Activated CD4-positive, alpha-beta T cell treated with anti-CD3 and anti-CD28 coated beads, Interleukin-2, amount 50 U/mL, for 16 hours (primary cell): ENCODE measurements at regions not wholly inside any gene's neighbourhood (a gene's known extent, or its start where the extent isn't known, plus 50 kb on each side); places are given as distances from the start of the nearest gene placed in this dataset.

ENCODE experiments used
- DNase-seq: peaks from one replicate; pipeline ENCODE4 v3.0.0-alpha.2; 2020

DNA sequence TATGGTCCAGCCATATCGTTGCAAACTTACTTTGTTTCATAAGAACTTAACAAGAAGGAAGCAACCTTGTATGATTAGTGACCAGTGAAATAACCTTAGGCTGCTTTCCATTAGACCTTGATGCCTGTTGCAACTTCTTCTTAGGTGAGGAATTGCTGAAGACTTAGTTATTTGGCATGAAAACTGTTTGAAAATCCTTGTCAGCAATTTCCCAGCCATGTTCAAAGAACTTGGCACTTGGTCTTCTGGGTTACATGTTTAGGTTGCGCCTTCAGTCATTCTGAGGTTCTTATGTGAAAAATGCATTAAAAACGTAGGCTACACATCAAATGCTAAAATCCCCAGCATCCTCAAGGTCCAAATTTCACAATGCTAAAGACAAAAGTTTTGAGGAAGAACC is 232.0 kb upstream of the CEP162 start:
- DNase-seq, result no peak

DNA sequence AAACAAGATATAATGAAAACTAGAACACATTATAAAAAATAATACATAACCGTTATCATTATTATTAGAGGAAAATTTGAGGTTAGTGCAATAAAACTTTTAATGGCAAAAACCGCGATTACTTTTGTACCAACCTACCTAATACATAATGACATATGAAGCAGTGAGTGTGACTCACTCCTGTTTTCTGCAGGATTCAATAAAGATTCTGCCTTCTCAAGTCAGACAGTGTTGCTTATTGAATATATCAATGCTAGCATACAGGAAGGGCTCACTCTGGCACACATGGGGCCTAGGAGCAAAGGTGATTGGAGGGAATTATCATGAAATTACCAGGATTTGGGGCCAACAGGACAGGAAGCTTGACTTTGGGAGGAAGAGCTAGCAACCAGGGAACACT is 230.8 kb upstream of the CEP162 start:
- DNase-seq, result no peak

DNA sequence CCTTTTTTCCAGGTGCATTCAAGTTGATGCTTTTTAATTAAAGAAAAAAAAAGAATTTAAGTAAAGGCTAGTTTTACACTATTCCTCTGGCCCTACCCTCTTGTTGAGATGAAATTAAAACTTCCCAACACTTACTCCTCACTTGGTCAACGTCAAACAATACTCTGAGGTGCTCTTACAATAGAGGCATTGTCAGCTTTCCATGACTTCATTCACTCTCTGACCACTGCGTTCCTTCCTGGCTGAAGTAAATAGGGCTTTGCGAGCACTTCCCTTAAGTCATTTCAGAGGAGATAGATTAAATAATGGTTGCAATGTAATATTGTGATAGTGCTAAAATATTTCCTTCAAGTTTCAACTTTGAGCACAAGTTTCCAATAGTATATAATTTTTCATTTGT is 229.8 kb upstream of the CEP162 start:
- no peak for DNase-seq

DNA sequence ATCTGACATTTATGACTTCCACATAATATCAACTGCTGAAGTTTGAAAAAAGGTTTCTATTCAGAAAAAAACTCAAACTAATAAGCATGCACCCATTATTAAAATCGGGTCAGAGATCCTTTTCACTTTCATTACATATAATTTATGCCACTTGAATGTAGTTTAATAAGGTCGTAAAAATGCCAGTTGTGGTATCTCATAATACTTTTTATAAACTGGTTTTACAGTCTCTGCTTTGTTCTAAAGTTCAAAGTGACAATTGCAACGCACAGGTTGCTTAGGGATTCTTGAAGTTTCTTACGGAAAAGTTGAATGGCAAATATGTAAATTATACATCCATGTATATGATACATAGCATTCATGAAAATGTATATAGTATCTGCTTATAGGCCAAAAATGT is 229.4 kb upstream of the CEP162 start:
- DNase-seq, result no peak

DNA sequence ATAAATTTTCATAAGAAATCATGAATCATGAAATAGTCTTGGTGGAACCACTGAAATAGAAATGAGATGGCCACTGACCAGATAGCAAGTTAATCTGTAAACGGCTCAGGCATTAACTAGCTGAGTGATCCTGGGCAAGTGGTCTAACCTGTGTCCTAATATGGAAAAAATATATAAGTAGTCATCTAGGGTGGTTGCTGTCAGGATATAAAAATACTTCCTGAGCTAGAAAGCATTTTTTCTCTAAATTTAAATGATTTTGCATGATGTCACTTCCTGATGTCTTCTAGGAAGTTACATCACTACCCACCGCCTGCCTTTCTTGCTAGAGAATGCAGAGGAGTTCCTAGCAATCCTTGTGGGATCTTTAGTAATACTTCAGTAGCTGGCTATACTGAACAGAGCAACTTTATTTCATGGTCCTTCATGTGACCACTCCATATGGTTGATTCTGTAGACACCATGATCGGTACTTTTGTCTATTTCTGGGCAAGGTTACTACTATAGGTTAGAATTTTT is 228.1 kb upstream of the CEP162 start:
- DNase-seq, result no peak

DNA sequence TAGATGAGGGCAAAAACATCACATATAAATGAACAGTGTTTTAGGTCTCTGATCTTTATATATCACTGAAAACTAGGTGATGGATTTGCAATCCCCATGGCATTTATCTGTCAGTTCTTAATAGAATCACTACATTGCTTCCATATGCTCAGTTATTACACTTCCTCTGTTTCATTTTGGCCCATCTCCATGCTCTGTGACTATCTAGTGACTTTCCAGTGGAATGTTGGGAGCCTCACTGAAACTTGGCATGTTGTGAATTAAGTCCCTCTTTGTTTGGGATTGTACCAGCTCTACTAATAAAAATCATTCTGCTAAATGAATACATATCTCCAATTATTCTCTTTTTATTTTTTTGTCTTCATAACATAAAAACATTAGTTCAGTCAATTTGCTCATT is 226.1 kb upstream of the CEP162 start:
- no peak for DNase-seq

DNA sequence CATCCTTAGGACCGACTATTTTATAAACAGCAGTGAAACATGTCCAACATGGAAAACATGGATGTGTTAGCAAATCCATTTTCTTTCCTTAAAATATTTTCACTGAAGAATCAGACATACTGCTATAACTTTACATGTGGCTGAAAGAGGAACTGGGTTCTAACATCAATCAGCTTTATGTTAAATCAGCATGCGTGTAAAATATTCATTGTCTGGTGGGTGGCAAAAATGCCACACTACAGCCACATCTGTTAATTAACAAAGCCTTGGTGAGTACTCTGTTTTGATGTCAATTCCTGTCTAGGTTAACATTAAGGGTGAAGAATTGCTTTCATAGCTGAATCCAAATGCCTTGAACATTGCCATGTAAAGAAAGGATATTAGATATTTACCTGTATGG is 222.6 kb upstream of the CEP162 start:
- no peak for DNase-seq

DNA sequence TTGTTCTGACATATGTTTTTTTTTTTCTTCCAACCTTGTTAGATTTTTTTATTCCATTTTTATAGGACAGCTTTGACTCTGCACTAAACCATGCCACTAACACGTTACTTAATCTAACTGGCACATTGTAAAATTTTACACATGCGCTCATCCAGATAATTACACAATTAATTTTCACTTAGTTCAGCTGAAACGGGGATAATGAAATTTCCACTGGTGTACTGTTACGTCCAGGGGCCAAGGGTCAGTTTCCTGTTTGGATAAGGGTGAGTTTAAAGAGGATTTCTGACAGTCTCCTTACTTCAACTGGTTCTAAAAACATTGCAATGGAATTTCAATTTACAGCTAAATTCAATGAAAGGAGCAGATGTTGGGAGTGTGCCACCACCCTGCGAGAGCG is 221.8 kb upstream of the CEP162 start:
- DNase-seq, result no peak

DNA sequence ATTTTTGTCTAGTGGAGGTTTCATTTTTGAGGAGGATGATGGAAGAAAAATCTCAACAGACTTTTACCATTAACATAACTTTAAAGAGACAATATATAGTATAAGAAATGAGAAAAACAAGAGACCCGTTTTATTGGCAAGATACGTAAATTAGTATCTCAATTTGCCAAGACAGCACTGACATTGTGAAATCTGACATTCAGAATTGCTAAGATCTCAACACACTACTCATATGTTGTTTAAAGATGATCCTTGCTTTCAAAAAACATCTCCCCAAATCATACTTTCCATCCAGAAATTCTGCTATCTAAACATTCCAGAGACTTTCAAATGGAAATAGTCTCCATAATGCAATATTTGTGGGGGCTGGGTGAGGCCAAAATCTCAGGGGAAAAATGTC is 220.9 kb upstream of the CEP162 start:
- DNase-seq, result no peak

DNA sequence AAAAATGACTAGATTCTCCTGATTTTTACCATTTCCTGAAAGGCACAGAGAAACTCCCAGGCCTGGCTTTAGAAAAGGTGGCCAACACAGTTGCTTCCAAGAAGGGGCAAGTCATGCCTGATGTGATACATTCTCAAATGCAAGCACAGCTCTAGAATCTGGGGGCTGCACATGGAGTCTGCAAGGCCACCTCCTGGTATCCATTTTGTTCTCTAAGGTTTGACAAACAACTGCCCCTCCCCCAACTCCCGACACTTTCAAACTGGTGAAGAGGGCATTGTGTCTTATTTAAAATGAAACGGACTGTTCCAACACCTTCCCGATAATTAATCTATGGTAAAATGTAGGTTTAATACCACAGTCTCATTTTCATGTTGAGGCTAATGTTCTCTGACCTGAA is 220.2 kb upstream of the CEP162 start:
- no peak for DNase-seq

DNA sequence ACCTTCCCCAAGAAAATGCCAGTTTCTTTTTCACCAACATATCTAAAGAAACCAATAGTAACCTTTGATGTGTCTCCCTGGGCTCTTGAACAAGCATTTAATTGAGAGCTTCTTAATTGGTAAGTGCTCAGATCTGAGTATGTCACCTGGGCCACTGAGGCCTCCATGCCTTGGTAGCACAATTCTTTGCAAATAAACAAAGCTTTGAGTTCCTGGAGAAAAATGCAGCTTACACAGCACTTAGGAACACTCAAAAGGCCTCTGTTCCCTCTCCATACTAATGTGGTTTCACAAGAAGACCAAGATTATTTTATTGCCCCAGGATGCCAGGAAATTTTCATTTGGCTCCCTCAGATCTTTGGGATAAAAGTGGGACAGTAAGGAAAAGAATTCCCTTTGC is 217.6 kb upstream of the CEP162 start:
- DNase-seq, result no peak

DNA sequence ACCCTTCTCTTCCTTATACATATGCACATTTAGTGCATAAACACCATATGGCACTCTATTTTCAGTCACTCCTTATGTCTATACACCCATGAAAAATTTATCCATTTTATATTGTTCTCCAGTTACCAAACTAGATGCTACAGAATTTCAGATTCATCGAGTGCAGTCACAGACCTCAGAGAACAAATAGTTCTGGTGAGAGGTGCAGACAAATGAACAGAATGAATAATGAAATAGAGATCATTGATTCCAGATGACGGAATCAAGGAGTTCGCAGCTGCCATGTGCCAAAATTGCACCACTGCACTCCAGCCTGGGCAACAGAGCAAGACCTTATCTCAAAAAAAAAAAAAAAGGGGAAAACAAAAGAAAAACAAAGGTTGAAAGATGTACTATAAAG is 214.8 kb upstream of the CEP162 start:
- DNase-seq, result no peak

DNA sequence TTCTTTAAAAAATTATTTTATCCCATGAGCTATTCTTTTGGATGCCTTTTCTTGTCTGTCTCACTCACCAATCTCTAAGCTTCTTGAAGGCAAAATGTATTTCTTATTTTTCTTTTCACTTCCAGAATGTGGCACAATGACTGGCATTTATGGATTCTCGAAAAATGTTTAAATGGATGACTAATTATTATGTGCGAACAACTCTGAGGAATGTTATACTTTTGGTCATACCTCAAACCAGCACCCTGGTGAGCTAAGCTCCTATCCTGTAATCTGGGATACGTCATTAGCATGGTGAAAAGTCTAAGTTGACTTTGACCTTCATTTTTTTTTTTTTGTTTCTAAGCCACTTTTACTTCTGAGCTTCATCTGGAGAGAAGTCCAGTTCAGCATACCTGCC is 214.0 kb upstream of the CEP162 start:
- DNase-seq, result no peak

DNA sequence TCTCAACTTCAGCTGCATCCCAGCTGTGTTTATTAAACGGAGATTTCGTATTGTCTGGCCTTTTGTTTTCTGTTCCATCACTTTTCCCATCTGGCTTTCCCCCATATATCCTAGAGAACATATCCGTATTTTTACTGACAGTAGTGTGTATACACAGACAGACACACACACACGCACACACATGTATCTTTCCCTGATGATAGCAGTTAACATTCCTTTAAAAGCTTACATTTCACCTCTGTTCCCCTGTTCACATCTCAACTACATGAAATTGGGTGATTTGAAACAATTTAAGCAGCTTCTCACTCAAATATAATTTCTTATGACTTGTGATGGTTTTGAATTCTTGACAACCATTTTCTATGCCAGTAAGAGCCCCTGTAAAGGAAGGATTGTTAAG is 207.1 kb upstream of the CEP162 start:
- no peak for DNase-seq

DNA sequence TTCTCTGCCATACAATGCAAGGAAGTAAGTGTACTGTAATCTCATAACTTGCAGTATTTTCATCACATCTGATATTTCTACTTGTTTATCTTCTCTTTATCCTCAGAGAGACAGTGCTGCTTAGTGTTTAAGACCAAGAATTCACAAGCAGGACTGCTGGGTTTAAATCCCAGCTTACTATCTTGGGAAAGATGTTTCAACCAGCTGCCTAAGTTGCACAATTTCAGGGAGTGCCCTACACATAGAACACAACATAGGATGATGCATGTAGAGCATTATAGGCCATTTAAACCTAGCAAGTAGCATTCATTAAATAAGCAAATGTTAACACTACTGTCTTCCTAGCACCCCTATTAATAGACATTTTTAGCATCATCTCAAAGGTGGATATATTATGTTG is 205.2 kb upstream of the CEP162 start:
- DNase-seq, result no peak

DNA sequence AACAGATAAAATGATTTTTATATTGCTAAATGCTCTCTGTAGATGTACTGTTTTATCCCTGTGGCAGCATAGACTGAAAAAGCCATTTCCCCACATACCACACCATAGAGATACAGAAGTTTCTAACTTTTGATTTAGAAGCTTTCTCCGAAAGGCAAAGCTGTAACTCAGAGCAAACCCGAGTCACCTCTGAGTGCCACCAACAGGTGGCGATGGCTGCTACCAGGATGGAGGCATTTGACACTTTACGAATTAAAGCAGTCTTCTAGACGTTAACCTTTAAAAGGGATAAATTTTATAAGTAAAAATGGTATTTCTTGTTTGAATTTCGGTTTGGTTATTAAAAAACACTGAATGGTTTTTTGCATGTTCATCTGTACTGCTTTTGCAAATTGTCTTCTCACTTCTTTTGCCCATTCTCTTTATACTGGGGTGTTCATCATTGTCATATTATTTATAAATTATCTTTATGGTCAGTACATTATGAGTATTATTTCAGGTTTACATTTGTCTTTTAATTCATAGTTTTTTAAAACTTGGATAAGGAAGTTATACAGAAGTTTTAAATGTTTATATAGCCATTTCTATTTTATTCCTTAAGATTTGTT is 201.0 kb upstream of the CEP162 start:
- peak; percentile 18 for DNase-seq

DNA sequence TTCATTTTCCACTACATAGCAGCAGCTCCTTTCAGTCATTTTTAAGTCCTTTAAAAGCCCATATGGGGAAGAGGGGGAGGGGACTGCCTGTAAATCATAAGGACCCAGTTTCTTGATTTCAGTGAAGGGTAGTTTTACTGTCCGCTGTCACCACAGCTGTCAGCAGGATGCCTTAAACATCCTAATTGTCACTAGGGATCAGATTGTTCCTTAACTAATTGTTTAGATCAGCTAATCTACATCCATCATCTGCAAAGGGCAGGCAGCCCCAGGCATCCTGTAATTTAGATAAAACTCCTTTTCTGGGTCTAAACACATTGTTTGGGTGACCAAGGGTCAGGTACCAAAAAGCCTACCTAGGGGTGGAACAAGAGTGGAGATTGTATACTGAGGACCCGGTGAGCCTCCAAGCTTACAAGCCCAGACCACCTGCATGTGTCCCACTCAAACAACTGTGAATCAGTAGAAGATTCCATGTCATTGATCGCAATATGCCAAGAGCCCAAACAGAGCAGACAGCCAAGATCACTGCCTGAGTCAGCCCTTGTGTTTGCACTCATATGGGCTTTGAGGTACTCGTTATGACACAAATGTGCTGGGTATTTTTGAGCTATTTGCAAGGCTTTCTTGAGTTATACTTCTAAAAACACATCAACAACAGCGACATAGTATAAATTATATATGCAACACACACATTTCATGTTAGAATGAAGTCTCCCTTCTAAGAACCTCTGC is 198.7 kb upstream of the CEP162 start:
- no peak for DNase-seq

DNA sequence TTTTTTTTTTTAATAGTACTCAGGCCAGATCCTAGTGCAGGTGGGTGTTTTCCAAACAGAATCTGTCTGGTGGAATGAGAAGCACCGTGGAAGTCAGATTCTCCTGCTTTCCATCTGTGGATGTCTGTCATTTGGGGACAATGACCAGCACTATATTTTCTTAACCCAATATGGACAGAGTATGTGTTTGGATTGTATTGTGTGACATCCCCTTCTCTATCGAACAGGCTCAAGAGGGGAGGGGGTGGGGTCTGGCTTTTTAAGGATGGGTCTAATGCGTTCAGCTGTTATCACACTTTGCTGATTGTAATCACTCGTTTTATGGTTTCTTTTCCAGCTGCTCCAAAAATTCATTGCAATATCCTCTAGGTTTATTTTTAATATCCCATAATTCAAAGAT is 197.5 kb upstream of the CEP162 start:
- DNase-seq, result no peak

DNA sequence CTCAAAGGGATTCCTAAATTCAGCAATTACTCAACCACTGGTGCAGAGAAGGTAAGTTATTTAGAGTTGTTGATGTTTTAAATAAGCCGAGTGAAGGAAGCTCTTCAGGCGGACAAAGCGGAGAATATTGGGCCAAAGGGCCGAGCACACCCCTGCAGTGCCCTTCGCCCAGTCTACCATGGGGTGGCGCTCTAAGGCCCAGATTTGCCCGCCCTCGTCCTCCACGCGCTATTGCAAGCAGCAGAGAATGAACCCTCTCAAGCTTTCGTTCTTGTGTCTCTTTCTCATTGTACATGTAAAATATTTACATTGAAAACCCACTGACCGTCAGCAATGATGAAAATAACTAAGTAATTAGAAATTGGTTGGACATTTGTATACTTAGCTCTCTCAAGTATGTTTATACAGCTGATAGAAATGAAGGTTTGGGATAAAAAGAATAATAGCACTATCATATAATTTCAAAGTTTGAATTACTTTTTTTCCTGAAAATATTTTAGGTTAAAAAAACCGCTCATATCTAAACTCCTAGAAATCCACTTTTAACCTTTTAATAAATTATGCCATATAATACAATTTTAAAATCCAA is 195.0 kb upstream of the CEP162 start:
- DNase-seq, result peak; percentile 29

DNA sequence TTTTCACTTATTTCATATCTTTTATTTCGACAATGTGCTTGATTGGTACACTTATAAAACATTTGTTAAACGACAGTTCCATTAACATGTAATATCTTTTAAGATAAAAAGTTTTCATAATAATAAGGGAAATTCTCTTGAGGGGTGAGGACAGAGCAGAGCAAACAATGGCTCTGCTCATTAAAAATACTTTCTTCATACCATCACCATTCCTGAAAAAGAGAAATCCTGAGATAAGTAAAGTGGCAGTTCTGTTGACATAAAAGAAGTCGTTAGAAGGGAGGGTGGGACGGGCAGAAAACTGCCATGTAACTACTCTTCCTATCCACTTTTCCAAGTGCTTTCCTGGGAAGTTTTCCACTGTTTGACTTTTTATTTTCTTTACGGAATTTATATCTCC is 193.6 kb upstream of the CEP162 start:
- DNase-seq, result no peak

DNA sequence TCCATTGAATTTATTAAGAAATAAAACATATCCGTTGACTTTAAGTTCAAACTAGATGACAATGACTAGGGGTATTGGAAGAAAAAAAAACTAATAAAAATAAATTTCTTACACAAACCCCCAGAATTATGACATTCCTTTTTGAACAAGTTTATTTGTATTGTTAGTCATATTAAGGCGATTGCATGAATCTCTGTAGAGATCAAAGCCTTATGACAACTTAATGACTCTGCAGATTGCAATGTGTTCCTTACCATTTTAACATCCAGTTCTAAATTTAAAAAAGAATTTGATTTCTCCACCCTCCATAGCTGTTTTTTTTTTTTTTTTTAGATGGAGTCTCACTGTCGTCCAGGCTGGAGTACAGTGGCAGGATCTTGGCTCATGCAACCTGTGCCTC is 189.8 kb upstream of the CEP162 start:
- no peak for DNase-seq

DNA sequence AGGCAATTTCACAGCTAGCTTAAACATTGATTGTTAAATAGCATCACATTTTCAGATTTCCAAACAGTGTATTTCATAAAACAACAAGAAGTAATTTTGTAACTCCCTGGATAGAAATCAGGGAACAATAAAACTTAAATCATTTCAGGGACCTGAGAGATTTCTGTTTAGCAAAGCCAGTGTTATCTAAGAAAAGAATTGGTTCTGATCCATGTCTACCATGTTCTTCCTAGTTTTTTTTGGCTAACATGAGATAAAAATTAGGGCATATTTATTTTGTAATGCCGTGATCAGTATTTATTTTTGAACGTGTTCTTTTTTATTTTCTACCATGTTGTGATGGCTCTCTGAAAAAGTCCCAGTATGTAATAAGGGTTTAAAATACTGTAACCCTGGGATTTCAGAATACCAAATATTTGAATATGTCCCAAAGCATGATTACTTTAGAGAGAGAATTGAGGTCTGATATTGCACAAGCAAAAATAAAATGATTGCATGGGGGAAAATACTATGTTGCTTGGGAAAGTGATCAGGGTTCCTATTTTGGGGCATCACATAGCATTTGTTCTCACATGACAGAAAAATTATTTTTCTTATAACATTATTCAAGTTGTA is 188.7 kb upstream of the CEP162 start:
- DNase-seq, result no peak

DNA sequence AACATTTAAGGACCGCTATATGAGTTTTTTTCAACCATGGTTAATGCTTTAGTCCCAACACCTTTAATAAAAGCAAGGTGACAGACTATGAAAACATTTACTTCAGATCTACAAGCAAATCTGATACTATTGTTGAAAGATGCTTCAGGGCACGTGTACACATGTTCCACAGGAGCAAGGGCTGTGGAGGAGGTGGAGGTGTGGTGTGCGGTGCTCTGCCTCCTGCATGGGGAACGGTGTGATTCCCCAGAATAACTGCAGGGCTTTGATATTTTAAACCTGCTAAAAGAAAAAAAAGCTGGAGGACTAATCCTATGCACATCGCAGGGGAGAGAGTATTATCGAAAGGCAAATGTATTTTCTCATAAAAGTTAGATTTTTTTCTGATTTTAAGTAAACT is 188.1 kb upstream of the CEP162 start:
- DNase-seq, result no peak

DNA sequence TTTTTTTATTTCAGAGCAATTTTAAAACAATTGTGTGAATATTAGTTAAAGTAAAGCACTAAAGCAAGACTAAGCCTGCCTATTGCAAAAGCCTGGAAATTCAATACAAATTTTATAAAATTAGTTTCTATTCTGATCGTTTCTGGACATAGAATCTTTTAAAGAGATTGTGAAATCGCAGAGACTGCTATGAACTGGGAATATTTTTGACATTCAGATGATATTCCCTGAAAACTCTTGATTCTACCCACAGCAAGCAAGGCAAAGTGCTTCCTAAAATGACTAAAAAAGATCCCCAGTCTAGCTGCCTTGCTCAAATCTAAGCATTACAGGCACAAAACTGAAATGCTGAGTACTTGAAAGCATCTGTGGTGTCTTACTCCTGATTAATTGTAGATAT is 187.6 kb upstream of the CEP162 start:
- DNase-seq, result no peak
